ENCODE measurements at regions not wholly inside any gene's neighbourhood (a gene's known extent, or its start where the extent isn't known, plus 50 kb on each side); places are given as distances from the start of the nearest gene placed in this dataset.

- ATAC-seq (no peak), DNase-seq (ENCODE audit: low read depth, low spot score) (no peak)
- Histone ChIP-seq H3K27ac (ENCODE audit: low read length) (no peak overlapping the region), H3K4me1 (ENCODE audit: control insufficient read depth, insufficient read depth, low read length) (no peaks in the 10 kb centered on the region), H3K27me3 (ENCODE audit: control insufficient read depth, insufficient read depth, low read length) (no peaks in the 10 kb centered on the region), H3K36me3 (ENCODE audit: control insufficient read depth, insufficient read depth, low read length) (no peaks in the 10 kb centered on the region), H3K9me3 (ENCODE audit: control insufficient read depth, insufficient read depth, low read depth, low read length) (no peaks in the 10 kb centered on the region), H3K4me3 (ENCODE audit: low read depth in 2 of 2, low read length in 2 of 2) (no peak overlapping the region)
- no TSS peak for BruUV-seq (replicated peaks)
- ChIA-PET CTCF (interaction anchor here (0.9 kb wide), 1 partner anchor 25 kb away, joined by 4 read pairs; no protein-coding TSS in a partner anchor), POLR2A (no interaction called here)
- in situ Hi-C loops (cut with HindIII; ENCODE audit: low pct_unique_long_range_greater_than_20kb, low sequenced_read_pairs): no loop called here
- TF ChIP-seq CTCF (IDR thresholded peaks at IDR 0.05) (no peak), SIN3A (IDR thresholded peaks at IDR 0.05; ENCODE audit: borderline replicate concordance, insufficient read depth, low read depth, low read length) (no peak), TCF7L2 (IDR thresholded peaks at IDR 0.05; ENCODE audit: low read depth, low read length) (no peak), POLR2AphosphoS5 (IDR thresholded peaks at IDR 0.05; ENCODE audit: low read depth, low read length) (no peak)
- TF ChIP-seq, protein P1, sequence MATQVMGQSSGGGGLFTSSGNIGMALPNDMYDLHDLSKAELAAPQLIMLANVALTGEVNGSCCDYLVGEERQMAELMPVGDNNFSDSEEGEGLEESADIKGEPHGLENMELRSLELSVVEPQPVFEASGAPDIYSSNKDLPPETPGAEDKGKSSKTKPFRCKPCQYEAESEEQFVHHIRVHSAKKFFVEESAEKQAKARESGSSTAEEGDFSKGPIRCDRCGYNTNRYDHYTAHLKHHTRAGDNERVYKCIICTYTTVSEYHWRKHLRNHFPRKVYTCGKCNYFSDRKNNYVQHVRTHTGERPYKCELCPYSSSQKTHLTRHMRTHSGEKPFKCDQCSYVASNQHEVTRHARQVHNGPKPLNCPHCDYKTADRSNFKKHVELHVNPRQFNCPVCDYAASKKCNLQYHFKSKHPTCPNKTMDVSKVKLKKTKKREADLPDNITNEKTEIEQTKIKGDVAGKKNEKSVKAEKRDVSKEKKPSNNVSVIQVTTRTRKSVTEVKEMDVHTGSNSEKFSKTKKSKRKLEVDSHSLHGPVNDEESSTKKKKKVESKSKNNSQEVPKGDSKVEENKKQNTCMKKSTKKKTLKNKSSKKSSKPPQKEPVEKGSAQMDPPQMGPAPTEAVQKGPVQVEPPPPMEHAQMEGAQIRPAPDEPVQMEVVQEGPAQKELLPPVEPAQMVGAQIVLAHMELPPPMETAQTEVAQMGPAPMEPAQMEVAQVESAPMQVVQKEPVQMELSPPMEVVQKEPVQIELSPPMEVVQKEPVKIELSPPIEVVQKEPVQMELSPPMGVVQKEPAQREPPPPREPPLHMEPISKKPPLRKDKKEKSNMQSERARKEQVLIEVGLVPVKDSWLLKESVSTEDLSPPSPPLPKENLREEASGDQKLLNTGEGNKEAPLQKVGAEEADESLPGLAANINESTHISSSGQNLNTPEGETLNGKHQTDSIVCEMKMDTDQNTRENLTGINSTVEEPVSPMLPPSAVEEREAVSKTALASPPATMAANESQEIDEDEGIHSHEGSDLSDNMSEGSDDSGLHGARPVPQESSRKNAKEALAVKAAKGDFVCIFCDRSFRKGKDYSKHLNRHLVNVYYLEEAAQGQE (IDR thresholded peaks at IDR 0.05; ENCODE audit: insufficient read depth in 1 of 2, low read depth in 2 of 2, low read length in 1 of 2): no peak
- intact Hi-C loops (cut with micrococcal nuclease; ENCODE audit: unreplicated experiment): no loop called here
Measured at GRCh38 chr7:156148995-156149394, 336.7 kb upstream of the SHH start.

- Histone ChIP-seq H3K4me3 (ENCODE audit: low read depth in 2 of 2, low read length in 2 of 2) (no peak overlapping the region), H3K4me1 (ENCODE audit: control insufficient read depth, insufficient read depth, low read length) (no peaks in the 10 kb centered on the region), H3K27me3 (ENCODE audit: control insufficient read depth, insufficient read depth, low read length) (no peaks in the 10 kb centered on the region), H3K9me3 (ENCODE audit: control insufficient read depth, insufficient read depth, low read depth, low read length) (no peaks in the 10 kb centered on the region), H3K27ac (ENCODE audit: low read length) (no peak overlapping the region), H3K36me3 (ENCODE audit: control insufficient read depth, insufficient read depth, low read length) (no peaks in the 10 kb centered on the region)
- ATAC-seq (no peak), DNase-seq (ENCODE audit: low read depth, low spot score) (no peak)
- in situ Hi-C loops (cut with HindIII; ENCODE audit: low pct_unique_long_range_greater_than_20kb, low sequenced_read_pairs): no loop called here
- intact Hi-C loops (cut with micrococcal nuclease; ENCODE audit: unreplicated experiment): no loop called here
- POLR2A ChIA-PET: no interaction called here
- BruUV-seq (replicated peaks): no TSS peak
- TF ChIP-seq SIN3A (IDR thresholded peaks at IDR 0.05; ENCODE audit: borderline replicate concordance, insufficient read depth, low read depth, low read length) (no peak), CTCF (IDR thresholded peaks at IDR 0.05) (no peak), TCF7L2 (IDR thresholded peaks at IDR 0.05; ENCODE audit: low read depth, low read length) (no peak), POLR2AphosphoS5 (IDR thresholded peaks at IDR 0.05; ENCODE audit: low read depth, low read length) (no peak)
- TF ChIP-seq, protein P1 (IDR thresholded peaks at IDR 0.05; ENCODE audit: insufficient read depth in 1 of 2, low read depth in 2 of 2, low read length in 1 of 2): no peak
- CTCF ChIA-PET: interaction anchor here (0.9 kb wide), 1 partner anchor 26 kb away, joined by 4 read pairs; no protein-coding TSS in a partner anchor
Measured at GRCh38 chr7:156148547-156148946, 336.3 kb upstream of the SHH start.

Measured in Panc1 (cell line).